Dermis blood vessel endothelial cell (primary cell): ENCODE measurements at regions not wholly inside any gene's neighbourhood (a gene's known extent, or its start where the extent isn't known, plus 50 kb on each side); places are given as distances from the start of the nearest gene placed in this dataset.
"Not testable (repeated sequence)": the region's sequence is repeated elsewhere in the genome, so short reads cannot be mapped to it uniquely, and the experiment has no call there.

Experiments used
- DNase-seq: peaks from one replicate; pipeline ENCODE4 v3.0.0; 2010

- DNase-seq = no peak
Observed at GRCh38 chr18:39162013-39162827, 1596.6 kb upstream of the CELF4 start.

DNA sequence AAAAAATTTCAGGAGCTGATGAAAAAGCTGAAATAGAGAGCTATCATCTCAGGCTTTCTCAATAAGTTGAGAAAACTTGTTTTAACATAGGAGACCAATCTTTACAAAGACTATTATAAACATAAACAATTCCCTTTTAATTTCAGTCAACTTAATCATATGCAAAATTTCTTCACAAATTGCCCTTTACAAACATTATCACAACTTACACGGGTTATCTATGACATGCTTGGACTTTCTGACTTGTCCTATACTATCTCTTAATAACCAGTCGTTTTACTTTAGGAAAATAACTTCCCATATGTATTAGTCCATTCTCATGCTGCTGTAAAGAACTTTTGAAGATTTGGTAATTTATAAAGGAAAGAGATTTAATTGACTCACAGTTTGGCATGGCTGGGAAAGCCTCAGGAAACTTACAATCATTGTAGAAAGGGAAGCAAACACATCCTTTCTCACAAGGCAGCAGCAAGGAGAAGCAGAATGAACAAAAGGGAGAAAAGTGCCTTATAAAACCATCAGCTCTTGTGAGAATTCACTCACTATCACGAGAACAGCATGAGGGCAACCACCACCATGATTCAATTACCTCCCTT is 1583.7 kb upstream of the CELF4 start:
- no peak for DNase-seq

DNA sequence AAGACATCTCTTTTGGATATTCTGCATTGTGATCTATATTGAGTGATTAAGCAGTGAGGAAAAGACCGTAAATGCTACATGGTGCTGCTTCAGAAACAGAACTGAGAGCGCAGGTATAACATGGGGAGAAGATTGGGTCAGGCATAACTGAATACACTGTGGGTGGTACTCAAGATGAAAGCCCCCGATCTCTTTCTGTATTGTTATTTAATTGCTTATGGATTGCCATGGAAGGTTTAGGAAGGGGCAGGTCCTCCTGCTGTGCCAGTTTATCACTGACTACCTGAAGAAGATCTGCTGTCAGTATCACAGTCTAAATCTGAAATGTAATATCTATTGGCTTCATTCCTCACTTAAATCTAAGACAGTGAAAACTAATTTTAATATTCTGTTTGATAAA is 1568.7 kb upstream of the CELF4 start:
- DNase-seq = no peak

DNA sequence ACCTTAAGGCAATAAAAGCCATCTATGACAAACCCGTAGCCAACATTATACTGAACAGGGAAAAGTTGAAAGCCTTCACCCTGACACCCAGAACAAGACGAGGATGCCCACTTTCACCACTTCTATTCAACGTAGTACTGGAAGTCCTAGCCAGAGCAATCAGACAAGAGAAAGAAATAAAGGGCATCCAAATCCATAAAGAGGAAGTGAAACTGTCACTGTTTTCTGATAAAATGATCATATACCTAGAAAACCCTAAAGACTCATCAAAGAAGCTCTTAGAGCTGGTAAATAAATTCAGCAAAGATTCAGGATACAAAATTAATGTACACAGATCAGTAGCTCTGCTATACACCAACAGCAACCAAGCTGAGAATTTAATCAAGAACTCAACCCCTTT is 1561.9 kb upstream of the CELF4 start:
- DNase-seq = not testable (repeated sequence)

GRCh38 chr18:39113790-39114189 is 1548.2 kb upstream of the CELF4 start:
- no peak for DNase-seq

DNA sequence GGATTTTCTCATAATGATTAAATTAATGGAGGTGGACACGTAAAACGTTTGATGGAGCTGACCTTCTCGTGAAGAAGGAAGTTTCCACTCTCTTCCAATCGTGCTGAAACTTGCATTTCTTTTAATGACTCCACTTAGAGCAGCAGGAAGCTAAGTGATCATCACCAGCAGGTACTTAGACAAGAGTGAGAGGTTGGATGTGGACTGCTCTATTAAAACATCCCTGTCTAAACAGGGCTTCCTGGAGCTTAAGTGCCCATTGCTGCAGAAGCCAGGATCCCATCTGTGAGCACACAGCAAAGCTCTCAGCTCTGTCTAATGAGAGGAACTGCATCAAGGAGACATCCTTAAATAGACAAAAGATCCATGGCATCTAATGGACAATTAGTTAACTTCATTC is 1539.5 kb upstream of the CELF4 start:
- no peak for DNase-seq

DNA sequence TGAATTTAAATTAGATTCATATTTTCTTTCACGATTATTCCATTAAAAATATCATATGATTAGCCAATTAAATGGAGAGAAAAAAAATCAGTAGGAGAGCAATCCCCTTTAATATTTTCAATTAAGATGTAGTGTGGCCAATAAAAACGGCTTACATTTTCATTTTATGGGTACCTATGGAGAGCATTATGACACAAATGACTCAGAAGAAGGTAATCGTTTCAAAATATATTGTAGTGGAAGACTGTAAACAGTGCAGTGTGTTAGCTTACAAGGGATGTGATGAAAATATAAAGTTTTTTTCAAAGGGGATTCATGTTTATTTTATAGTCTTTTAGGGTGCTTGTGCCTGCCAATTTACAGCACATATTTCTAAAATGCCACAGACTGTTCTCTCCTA is 1507.4 kb upstream of the CELF4 start:
- DNase-seq = no peak

GRCh38 chr18:39062426-39062825 is 1496.8 kb upstream of the CELF4 start:
- peak; percentile 28 for DNase-seq

- DNase-seq = peak; percentile 78
Observed at GRCh38 chr18:39058386-39059000, 1492.9 kb upstream of the CELF4 start.

DNA sequence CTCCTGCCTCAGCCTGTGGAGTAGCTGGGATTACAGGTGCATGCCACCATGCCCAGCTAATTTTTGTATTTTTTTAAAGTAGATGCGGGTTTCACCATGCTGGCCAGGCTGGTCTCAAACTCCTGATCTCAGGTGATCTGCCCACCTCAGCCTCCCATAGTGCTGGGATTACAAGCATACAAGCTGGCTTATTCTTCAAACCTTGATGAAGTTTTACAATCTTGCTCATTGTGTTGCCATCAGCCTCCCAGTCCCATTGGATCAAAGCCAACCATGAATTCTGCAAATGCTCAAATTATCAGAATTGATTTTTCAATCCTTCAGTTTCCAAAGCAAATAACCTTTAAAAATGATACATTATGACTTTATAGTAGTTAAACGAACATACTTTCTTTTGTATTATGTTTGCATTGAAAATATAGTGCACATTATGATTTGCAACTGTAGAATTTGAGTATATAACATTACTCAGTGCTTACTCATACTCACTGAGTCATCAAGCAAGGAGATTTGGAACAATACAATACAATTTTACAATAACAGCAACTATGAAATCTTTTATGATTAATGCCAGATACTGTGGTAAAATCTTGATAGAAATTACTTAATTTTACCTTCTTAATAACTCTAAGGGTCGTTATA is 1491.9 kb upstream of the CELF4 start:
- DNase-seq = peak; percentile 54

DNA sequence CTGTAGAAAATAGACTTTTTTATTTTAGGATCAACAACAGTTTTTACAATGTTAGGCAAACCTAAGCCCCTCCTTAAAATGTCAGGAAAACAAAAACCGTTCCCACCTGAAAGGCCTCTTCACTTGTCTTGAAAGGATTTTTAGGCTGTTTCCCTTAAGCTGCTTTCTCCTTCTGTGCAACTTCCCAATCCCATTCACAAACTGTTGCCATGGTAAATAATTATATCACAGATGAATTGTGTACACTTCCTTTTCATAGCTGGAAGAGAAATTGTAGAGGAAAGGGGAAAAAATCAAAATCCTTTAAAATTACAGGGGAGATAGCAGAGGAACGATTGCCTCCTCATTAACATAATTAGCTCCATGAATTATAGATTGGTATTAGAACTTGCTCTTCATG is 1488.0 kb upstream of the CELF4 start:
- DNase-seq = peak; percentile 9

GRCh38 chr18:39051013-39051412 is 1485.4 kb upstream of the CELF4 start:
- DNase-seq = no peak

DNA sequence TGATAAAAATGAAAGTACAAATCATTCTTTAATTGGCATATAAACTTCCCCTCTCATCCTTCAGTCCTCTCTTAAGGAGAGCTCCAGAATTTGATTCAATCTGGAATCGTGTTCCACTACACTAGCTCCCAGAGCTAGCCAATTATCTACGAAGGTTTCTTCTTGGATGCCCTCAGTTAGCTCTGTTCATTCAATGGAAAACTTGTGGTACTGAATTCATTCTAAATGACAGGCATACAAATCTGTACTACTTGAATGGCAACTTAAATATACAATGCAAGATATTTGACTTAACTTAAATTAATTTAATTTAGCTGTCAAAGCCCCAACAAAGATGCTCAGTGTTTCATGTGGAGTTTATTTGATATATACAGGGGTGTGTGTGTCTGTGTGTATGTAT is 1474.2 kb upstream of the CELF4 start:
- DNase-seq = no peak

DNA sequence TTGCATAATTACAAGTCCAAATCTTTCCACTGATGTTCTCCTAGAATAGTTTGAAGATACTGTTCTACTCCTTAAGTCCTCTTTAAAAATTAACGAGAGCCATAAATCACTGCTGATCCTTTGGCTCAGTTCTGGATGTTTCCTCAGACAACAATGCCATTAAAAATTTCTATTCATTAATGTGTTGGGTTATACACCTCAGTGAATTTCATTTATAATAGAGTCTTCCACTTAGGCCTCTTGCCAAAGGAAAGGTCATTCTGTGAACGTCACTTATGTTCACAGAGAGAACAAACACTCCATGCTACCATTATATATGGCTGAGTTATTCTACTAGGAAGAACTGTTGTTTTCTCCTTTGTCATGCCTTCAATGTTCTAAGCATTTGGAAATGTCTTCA is 1472.3 kb upstream of the CELF4 start:
- no peak for DNase-seq

- DNase-seq = no peak
Observed at GRCh38 chr18:39033312-39033711, 1467.7 kb upstream of the CELF4 start.

DNA sequence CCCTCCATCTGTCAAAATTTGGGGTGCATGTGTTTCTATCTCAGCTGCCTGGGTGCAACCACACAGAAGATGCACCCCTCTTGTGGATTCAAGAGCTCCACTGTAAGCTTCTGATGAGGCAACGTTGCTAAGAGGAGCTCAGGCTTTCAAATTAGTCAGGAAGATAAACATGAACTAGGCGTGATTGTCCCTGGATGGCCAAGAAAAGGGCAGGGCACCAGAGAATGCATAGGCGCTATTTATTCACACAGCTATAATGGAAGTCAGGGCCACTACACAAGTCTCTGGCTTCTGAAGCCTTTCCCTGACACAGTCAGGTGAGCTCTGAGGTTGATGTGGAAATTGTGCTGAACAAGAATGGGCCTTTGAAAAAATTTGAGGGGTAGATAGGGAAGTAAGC is 1466.0 kb upstream of the CELF4 start:
- DNase-seq = no peak

DNA sequence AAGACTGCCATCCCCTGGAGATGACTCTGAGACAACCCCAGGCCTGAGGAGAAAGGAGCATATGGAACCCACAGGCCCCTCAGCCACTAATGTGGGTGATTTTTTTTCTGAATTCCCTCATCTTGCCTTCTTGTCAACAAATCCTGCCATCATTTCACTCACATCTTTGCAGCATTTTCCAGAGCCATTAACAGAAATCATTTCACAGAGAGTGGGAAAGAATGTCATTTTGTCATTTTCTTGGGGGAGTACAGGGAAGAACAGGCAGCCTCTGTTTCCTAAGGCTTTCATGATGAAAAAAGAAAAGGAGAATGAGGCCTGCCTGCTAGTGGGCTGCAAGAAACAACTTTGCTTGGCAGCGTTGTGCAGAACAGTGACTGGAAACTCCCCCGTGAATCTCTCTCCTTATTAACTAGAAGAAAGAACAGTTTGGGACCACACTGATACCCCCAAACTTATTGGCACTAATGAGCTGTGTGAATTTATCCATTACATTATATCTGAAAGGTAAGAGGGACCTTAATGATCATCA is 1464.6 kb upstream of the CELF4 start:
- DNase-seq = no peak

GRCh38 chr18:39025531-39025930 is 1459.9 kb upstream of the CELF4 start:
- no peak for DNase-seq

- DNase-seq = no peak
Observed at GRCh38 chr18:39019989-39020388, 1454.4 kb upstream of the CELF4 start.

- no peak for DNase-seq
Observed at GRCh38 chr18:39007031-39007902, 1441.7 kb upstream of the CELF4 start.

GRCh38 chr18:38996056-38996455 is 1430.5 kb upstream of the CELF4 start:
- DNase-seq = no peak

DNA sequence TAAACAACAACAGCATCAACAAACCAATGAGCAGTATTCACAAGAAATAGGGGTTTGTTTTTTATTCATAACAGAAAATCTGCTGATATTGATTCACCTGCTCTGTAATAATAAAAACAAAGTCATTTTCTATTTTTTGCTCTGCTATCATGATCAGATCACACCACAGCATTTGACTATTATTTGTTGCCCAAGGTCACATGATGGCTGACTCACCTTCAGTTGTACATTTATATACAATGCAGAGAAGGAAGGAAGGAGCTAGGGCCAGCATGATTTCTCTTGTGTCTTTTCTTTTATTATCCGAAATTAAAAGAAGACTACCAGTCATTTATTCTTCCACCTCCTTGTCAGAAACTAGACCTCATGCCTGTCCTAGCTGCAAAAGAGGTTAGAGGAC is 1427.7 kb upstream of the CELF4 start:
- DNase-seq = no peak
